ENCODE measurements at regions not wholly inside any gene's neighbourhood (a gene's known extent, or its start where the extent isn't known, plus 50 kb on each side); places are given as distances from the start of the nearest gene placed in this dataset.

DNA sequence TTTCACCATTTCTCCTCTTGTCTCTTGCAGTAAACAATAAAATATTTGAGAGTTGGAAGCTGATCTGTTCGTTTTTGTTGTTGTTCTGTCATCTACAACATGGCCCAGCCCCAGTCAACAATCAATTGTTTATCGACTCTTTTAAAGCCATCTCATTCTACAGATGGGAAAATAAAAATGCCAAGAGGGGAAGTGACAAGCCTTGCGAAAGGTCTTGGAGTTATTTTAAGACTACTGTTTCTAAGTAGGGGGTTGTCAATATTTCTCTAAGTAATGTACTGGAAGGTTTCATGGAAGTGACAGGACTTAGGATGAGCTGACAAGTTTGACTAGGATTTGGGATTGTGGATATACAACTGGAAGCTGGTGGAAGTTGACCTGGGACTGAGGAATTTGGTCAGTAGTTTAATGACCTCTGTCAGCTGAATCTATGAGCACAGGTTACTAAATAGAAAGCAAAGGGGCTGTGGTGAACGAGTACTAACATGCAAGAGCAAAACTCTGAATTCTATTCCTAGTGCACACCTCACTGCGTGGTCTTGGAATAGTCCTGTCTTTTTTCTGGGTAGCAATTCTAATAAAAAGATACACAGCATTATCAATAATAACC lies 57.5 kb upstream of the ADRB2 start:
- DNase-seq (ENCODE audit: extremely low spot score) = no peak
- TF ChIP-seq FOXM1 (IDR thresholded peaks at IDR 0.05; ENCODE audit: borderline replicate concordance) (no peak), ZNF384 (IDR thresholded peaks at IDR 0.05) (no peak), L3MBTL2 (conservative IDR thresholded peaks at IDR 0.05) (no peak), LEF1 (IDR thresholded peaks at IDR 0.05; ENCODE audit: borderline replicate concordance) (no peak), FOXK2 (IDR thresholded peaks at IDR 0.05) (no peak), ARNT (IDR thresholded peaks at IDR 0.05) (no peak), NFRKB (IDR thresholded peaks at IDR 0.05) (no peak), CTBP1 (IDR thresholded peaks at IDR 0.05; ENCODE audit: borderline replicate concordance) (no peak), SP1 (IDR thresholded peaks at IDR 0.05) (no peak), TARDBP (IDR thresholded peaks at IDR 0.05) (no peak), FOXA1 (IDR thresholded peaks at IDR 0.05) (no peak), ELF4 (IDR thresholded peaks at IDR 0.05) (no peak), SUZ12 (IDR thresholded peaks at IDR 0.05) (no peak), BHLHE40 (IDR thresholded peaks at IDR 0.05; ENCODE audit: borderline replicate concordance) (no peak), HDGF (IDR thresholded peaks at IDR 0.05; ENCODE audit: borderline replicate concordance) (no peak)
- TF ChIP-seq, protein P1, sequence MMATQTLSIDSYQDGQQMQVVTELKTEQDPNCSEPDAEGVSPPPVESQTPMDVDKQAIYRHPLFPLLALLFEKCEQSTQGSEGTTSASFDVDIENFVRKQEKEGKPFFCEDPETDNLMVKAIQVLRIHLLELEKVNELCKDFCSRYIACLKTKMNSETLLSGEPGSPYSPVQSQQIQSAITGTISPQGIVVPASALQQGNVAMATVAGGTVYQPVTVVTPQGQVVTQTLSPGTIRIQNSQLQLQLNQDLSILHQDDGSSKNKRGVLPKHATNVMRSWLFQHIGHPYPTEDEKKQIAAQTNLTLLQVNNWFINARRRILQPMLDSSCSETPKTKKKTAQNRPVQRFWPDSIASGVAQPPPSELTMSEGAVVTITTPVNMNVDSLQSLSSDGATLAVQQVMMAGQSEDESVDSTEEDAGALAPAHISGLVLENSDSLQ (IDR thresholded peaks at IDR 0.05) = no peak
- CTCF ChIA-PET = no interaction called here
- POLR2A ChIA-PET = no interaction called here

DNA sequence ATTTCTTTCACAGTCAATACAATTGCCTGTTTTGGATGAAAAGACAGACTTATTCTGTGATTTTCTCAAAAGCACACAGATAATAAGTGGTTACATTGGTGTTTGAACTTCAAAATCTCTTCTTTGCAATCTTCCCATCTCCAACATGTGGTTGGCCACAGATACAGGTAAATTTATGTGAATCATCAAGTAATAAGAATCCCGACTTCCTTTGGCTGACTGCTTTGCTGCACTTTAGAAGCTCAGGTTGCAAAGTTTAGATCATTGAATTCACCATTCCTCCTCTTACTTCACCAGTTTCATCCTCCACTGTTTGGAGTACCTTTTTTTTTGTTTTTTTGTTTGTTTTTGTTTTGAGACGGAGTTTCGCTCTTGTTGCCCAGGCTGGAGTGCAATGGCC lies 56.5 kb upstream of the ADRB2 start:
- ChIA-PET CTCF (no interaction called here), POLR2A (interaction anchor here (0.6 kb wide), 1 partner anchor 38 kb away, joined by 3 read pairs; no protein-coding TSS in a partner anchor)
- TF ChIP-seq L3MBTL2 (conservative IDR thresholded peaks at IDR 0.05) (no peak), SUZ12 (IDR thresholded peaks at IDR 0.05) (no peak), ARNT (IDR thresholded peaks at IDR 0.05) (no peak), TARDBP (IDR thresholded peaks at IDR 0.05) (no peak), HDGF (IDR thresholded peaks at IDR 0.05; ENCODE audit: borderline replicate concordance) (no peak), FOXK2 (IDR thresholded peaks at IDR 0.05) (no peak), CTBP1 (IDR thresholded peaks at IDR 0.05; ENCODE audit: borderline replicate concordance) (no peak), FOXA1 (IDR thresholded peaks at IDR 0.05) (no peak), LEF1 (IDR thresholded peaks at IDR 0.05; ENCODE audit: borderline replicate concordance) (no peak), BHLHE40 (IDR thresholded peaks at IDR 0.05; ENCODE audit: borderline replicate concordance) (no peak), ELF4 (IDR thresholded peaks at IDR 0.05) (no peak), FOXM1 (IDR thresholded peaks at IDR 0.05; ENCODE audit: borderline replicate concordance) (no peak)
- no peak for DNase-seq (ENCODE audit: extremely low spot score)

GRCh38 chr5:148774313-148774712 lies 52.1 kb upstream of the ADRB2 start:
- DNase-seq (ENCODE audit: extremely low spot score) = no peak
- no peak for TF ChIP-seq ARNT (IDR thresholded peaks at IDR 0.05)
- TF ChIP-seq NFRKB (IDR thresholded peaks at IDR 0.05) = no peak
- TF ChIP-seq FOXA1 (IDR thresholded peaks at IDR 0.05) = no peak
- TF ChIP-seq ZNF384 (IDR thresholded peaks at IDR 0.05) = no peak
- no peak for TF ChIP-seq HDGF (IDR thresholded peaks at IDR 0.05; ENCODE audit: borderline replicate concordance)
- TF ChIP-seq, protein P1 (IDR thresholded peaks at IDR 0.05) = no peak
- TF ChIP-seq CTBP1 (IDR thresholded peaks at IDR 0.05; ENCODE audit: borderline replicate concordance) = no peak
- no peak for TF ChIP-seq BHLHE40 (IDR thresholded peaks at IDR 0.05; ENCODE audit: borderline replicate concordance)
- TF ChIP-seq L3MBTL2 (conservative IDR thresholded peaks at IDR 0.05) = no peak
- TF ChIP-seq FOXK2 (IDR thresholded peaks at IDR 0.05) = no peak
- TF ChIP-seq ELF4 (IDR thresholded peaks at IDR 0.05) = no peak
- ChIA-PET CTCF (no interaction called here), POLR2A (no interaction called here)

DNA sequence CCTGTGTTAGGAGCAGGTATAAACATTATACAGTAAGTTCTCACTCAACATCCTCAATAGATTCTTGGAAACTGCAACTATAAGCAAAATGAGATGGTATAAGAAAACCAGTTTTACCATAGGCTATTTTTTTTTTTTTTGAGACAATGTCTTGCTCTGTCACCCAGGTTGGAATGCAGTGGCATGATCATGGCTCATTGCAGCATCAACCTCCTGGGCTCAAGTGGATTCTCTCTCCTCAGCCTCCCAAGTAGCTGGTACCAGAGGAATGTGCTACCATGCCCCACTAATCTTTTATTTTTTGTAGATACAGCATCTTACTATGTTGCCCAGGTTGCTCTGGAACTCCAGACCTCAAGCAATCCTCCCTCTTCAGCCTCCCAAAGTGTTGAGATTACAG lies 50.1 kb upstream of the ADRB2 start:
- POLR2A ChIA-PET = interaction anchor here (0.5 kb wide), 1 partner anchor 350 kb away, joined by 3 read pairs; no protein-coding TSS in a partner anchor
- DNase-seq (ENCODE audit: extremely low spot score) = no peak
- CTCF ChIA-PET = no interaction called here
- no peak for TF ChIP-seq CTBP1 (IDR thresholded peaks at IDR 0.05; ENCODE audit: borderline replicate concordance)
- no peak for TF ChIP-seq L3MBTL2 (conservative IDR thresholded peaks at IDR 0.05)
- TF ChIP-seq FOXK2 (IDR thresholded peaks at IDR 0.05) = no peak
- TF ChIP-seq TARDBP (IDR thresholded peaks at IDR 0.05) = no peak
- TF ChIP-seq HDGF (IDR thresholded peaks at IDR 0.05; ENCODE audit: borderline replicate concordance) = no peak
- no peak for TF ChIP-seq FOXA1 (IDR thresholded peaks at IDR 0.05)
- no peak for TF ChIP-seq BHLHE40 (IDR thresholded peaks at IDR 0.05; ENCODE audit: borderline replicate concordance)
- no peak for TF ChIP-seq LEF1 (IDR thresholded peaks at IDR 0.05; ENCODE audit: borderline replicate concordance)
- no peak for TF ChIP-seq SP1 (IDR thresholded peaks at IDR 0.05)
- TF ChIP-seq, protein P1 (IDR thresholded peaks at IDR 0.05) = no peak
- no peak for TF ChIP-seq ARNT (IDR thresholded peaks at IDR 0.05)
- no peak for TF ChIP-seq FOXM1 (IDR thresholded peaks at IDR 0.05; ENCODE audit: borderline replicate concordance)
- TF ChIP-seq NFRKB (IDR thresholded peaks at IDR 0.05) = no peak
- no peak for TF ChIP-seq ZNF384 (IDR thresholded peaks at IDR 0.05)
- TF ChIP-seq ELF4 (IDR thresholded peaks at IDR 0.05) = no peak
- TF ChIP-seq SUZ12 (IDR thresholded peaks at IDR 0.05) = no peak

All from HEK293T (cell line).